ENCODE measurements at regions not wholly inside any gene's neighbourhood (a gene's known extent, or its start where the extent isn't known, plus 50 kb on each side); places are given as distances from the start of the nearest gene placed in this dataset.

DNA sequence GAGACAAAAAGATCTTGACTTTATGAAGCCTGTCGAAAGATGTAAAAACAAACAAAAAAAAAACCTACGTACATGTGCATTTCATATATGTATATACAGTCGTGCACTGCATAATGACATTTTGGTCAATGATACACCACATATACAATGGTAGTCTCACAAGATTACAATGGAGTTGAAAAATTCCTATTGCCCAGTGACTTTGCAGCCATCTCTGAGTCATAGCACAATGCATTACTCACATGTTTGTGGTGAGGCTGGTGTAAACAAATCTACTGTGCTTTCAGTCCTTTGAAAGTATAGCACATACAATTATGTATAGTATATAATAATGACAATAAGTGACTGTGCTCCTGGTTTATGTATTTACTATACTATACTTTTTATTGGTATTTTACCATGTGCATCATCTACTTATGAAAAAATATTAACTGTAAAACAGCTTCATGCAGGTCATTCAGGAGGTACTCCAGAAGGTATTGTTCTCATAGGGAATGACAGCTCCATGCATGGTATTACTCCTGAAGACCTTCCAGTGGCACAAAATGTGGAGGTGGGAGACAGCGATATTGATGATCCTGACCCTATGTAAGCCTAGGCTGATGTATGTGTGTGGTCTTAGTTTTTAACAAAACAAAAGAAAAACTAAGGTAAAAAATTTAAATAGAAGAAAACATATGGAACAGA, 73.7 kb upstream of the FST start:
- TF ChIP-seq, protein P1, sequence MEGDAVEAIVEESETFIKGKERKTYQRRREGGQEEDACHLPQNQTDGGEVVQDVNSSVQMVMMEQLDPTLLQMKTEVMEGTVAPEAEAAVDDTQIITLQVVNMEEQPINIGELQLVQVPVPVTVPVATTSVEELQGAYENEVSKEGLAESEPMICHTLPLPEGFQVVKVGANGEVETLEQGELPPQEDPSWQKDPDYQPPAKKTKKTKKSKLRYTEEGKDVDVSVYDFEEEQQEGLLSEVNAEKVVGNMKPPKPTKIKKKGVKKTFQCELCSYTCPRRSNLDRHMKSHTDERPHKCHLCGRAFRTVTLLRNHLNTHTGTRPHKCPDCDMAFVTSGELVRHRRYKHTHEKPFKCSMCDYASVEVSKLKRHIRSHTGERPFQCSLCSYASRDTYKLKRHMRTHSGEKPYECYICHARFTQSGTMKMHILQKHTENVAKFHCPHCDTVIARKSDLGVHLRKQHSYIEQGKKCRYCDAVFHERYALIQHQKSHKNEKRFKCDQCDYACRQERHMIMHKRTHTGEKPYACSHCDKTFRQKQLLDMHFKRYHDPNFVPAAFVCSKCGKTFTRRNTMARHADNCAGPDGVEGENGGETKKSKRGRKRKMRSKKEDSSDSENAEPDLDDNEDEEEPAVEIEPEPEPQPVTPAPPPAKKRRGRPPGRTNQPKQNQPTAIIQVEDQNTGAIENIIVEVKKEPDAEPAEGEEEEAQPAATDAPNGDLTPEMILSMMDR (IDR thresholded peaks at IDR 0.05), result no peak
- TF ChIP-seq POLR2A (IDR thresholded peaks at IDR 0.05) (no peak), POLR2AphosphoS5 (IDR thresholded peaks at IDR 0.05) (no peak)

Data from prostate gland (tissue), 2 donors.